Stimulated activated CD8-positive, alpha-beta memory T cell treated with anti-CD3 and anti-CD28 coated beads, Interleukin-7, amount 100 ng/mL, for 24 hours (primary cell): ENCODE measurements at regions not wholly inside any gene's neighbourhood (a gene's known extent, or its start where the extent isn't known, plus 50 kb on each side); places are given as distances from the start of the nearest gene placed in this dataset.
A peak's percentile ranks its signal among the peaks of the same experiment; 100 is the strongest.

Source experiments
- DNase-seq: peaks from one replicate; pipeline ENCODE4 v3.0.0-alpha.2; 2020; ENCODE audit warnings: low read depth

DNA sequence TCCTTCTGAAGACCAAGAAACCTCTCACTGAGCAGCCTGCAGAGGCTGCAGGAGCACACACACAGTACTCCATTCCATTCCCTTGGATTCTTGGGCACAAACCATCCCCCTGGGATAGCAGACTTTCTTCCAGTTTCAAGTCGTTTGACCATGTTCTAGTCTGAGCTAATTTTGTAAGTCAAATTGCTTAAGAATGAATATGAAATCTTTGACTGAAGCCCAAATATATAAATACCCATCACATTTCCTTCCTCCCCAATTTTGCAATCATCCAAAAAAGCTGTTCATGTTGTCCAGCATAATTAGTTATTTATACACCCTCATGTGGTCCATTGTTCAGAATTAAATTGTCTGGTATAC lies 231.2 kb upstream of the TPRG1 start:
- no peak for DNase-seq

DNA sequence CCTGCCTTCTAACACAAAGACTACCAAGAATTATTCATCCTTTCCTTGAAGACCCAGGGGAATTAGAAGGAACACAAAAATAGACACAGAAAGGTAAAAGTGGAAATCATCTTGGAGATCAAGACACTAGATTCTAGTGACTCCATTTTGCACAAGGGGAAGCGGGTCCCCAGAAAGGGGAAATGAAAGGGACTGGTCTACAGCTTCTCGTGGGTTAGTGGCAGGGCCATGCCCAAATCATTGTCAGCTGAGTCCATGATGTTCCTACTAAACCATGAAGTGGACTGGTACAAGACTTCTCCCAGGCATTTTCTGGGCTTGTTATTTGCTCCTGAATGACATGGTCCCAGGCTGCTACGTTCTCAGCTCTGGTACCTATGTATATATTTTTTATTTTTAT lies 230.7 kb upstream of the TPRG1 start:
- no peak for DNase-seq

- no peak for DNase-seq
Observed at GRCh38 chr3:188942191-188942590, 229.6 kb upstream of the TPRG1 start.

DNA sequence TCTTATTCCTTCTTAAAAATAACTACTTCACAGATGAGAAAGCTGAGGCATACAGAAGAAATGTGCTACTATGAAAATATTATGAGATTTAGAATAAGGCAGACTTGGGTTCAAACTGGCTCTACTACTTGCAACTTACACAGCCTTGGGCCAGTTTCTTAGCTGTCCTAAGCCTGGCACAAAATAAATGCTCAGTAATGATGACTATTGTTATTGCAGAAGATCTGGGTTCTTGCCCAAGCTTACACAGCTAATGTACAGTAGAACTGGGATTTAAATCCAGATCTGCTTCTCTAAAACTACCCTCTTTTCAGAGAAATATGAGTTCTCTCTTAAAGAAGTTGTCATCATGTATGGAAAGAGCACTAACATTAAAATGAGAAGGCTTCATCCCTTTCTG lies 228.2 kb upstream of the TPRG1 start:
- no peak for DNase-seq

- no peak for DNase-seq
Observed at GRCh38 chr3:188944108-188944507, 227.7 kb upstream of the TPRG1 start.

DNA sequence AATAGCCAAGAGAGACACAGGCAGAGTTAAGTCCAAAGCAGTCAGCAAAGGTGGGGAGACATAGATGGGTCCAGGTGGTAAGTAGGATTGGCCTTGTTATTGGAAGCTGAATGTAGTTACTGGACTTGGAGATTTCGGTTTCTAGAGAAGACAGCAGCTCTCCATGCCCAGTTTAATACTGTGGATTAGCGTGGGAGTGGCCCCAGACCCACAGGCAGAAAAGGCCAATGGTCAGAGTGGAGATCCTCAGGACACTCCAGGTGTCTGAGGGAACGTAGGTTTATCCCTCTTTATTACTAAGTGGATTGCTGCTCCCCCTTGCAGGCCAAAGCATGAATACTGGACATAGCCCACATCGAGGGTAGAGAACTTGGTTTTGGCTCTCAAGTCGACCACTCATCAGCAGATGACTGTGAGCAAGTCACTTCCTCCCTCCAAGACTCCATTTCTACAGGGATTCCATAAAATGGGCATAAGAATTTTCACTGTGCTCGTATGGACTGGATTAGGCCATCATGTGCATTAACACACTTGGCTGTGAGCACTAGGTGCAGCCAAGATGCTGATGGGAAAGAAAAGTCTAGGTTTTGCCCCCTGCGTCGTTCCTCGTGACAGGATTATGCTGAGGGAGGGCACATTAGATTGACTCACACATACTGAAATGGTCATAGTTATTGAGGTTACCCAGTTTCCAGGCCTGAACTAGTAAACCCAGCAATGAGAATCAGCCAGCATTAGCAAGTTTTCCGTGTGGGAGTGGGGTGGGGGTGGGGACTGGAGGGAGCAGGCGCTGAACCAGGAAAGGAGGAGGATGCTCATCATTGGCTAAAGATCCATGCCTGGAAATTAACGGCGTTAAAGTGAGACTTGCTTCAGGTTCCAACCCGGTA lies 225.2 kb upstream of the TPRG1 start:
- DNase-seq: no peak

- no peak for DNase-seq
Observed at GRCh38 chr3:188947401-188948280, 224.1 kb upstream of the TPRG1 start.

DNA sequence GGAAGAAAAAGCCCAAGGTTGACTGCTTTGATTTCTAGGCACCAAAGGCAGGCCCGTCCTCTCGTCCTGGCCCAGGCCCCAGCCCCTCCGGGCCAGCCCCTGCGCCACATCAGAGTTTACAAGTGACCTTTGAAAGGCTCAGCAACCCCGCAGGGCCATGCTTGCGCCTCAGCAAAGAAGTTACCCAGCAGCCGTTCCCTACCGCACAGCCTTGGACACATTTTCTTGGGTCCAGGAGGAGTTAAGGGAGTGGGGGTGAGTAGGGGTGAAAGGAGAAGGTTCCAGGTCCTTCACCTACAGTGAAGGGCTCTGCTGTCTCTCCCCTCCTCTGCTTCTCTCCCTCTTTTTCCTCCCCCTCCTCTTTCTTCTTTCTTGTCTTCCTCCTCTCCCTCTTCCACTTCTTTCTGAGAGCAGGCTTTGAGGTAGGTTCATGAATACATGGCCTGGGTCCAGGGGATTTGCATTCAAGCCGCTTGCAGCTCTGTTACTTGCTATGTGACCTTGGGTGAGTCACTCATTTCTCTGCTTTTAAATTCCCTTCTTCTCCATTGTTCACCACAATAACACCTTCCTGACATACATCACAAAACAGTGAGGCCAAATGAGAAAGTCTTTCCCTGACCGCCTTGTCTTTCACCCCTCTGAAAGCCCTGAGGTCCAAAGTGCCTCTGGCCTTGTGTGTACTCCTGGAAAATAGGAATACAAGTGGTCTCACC lies 223.3 kb upstream of the TPRG1 start:
- DNase-seq: no peak

- DNase-seq: no peak
Observed at GRCh38 chr3:188948997-188949389, 222.8 kb upstream of the TPRG1 start.

DNA sequence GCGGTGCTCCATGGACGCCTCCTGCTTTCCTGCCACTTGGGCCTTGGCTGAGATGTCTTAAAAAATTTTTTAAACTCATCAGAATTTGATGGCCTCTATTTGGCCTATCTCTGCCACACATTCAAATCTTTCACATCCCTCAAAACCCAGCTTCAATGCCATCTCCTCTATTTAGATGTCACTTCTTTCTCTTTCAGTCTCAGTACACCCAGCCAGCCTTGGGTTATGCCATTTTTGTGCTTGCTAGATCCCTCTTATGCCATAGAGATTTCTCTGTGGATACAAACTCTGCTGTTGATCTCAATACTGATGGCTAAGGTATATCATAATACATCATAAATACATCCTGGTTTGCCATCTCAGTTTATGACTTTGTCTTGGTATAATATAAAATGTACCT lies 222.3 kb upstream of the TPRG1 start:
- no peak for DNase-seq

DNA sequence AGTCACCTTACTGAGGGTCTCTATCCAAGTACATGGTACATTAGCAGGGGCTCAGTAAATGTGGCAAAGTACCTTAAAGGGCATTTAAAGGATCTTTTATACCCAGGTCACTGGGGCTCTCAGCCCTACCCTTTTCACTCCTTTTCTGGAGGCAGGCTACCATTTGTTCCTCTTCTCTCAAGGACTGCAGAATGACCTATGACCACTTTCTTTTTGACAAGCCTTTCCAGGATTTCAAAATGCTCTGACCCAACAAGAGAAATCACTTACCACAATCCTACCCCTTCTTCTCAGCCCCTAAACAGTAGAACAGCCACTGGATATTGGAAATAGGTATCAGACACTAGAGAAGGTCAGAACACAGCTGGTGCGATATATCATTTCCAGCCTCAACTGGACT lies 221.8 kb upstream of the TPRG1 start:
- DNase-seq: no peak

DNA sequence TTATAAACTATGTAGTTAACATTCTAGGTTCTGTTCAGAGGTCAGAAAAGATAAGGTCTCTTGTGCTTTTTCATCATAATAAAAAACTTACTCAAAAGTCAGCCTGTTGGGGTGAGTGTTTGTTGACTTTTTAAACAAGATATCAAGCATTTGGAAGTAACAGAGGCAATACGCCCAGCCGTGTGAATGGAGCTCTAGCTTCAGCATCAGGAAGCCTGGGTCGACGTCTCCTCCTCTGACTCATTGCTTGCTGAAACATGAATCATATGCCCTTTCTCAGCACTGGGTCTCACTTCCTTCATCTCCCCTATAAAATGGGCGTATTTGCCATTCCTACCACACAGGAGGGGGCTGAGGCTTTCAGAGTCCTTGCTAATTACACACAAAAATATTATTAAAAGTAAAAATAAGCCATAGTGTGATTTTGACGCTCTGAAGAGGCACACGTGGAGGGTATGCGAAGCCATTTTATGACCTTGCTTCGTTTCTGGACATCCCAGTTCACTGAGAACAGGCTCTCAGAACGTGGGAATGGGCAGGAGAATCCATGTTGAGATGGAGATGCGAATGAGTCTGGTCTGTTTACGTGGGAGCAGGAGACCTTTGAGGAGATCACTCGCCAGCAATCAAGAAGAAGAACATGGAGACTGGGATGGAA lies 220.8 kb upstream of the TPRG1 start:
- no peak for DNase-seq

DNA sequence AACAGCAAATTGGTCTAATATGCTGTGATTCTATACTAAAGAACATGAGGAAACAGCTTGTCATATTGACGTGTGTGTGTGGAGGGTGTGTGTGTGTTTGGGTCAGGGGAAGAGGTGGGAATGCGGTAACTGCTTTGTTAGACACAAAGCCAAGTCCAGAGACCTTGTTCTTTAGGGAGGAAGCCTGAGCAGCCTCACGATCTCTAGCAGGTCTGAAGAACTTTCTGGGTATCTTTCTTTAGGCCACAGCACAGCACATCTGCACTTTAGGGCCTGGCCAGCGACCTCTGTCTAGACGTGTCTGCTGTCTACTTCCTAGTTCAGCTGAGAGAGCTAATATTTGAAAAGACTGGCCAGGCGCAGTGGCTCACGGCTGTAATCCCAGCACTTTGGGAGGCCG lies 220.0 kb upstream of the TPRG1 start:
- no peak for DNase-seq

GRCh38 chr3:188954590-188955208 lies 217.1 kb upstream of the TPRG1 start:
- peak; percentile 61 for DNase-seq

- no peak for DNase-seq
Observed at GRCh38 chr3:188955919-188956318, 215.9 kb upstream of the TPRG1 start.

DNA sequence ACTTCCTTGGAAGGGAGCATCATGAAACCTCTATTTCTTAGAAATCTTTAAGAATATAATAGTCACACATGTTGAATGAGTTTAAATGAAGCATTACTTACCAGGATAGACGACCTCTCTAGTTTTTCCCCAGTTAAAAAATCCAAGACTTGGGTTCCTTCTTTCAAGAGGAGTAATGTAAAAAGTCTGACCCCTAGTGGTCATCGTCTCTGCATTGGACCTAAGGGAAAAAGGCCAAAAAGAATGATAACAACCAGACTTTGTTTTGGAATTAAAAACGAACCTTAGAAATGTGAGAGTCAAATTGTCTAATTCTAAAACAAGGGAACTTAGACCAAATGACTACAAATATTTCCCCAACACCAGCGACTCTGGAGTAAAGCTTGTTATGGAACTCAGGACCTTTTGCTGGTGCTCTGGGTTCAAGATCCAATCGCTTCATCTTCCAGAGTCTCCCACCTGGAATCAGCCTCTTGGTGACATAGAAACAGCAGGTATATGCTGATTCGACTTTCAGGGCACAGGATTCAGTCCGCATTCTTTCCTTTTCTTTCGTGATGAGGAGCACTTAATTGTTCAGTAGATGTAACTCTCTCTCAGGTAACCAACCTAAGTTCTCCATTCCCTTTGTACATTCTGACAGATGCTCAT lies 214.8 kb upstream of the TPRG1 start:
- DNase-seq: no peak

GRCh38 chr3:188959013-188959412 lies 212.8 kb upstream of the TPRG1 start:
- DNase-seq: no peak

DNA sequence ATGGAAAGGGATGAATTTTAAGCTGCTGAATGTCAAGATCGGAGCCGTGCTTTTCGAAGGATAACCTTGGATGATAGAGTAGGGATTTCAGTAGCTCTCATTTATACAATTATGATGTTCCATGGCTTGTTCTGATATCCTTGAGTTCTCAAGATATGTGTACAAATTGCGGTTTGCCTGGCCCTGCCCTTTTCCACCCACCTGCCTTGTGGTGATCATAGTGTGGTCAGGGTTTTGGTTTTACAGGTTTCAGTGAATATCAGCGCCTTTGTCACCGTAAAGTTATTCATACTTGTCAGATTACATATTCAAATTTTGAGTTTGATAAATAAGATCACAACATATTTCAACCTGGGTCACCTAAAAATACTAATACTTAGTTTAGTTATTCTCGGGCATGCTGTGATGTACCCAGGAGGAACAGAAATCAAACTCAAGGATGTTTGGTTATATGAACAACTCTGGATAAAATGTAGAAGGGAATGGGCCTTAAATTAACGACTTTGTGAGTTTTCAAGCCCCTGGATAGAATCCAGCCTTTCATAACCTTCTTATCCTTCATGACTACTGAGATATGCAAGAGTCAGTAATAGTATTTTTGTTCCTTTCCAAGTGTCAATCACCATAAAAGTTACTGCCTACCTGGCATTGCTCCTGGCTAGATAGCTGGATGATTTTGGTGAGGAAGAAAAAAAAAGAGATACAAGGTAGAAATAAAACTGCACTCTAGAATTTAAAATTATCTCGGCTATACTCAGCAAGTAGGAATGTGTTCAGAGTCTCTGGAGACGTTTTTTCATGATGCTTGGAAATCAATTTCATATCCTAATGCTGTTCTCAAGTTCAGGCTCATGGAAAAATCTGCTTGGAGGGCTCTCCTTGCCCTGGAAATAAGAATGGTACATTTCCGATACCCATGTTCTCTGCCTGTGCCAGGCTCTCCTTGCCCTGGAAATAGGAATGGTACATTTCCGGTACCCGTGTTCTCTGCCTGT lies 209.2 kb upstream of the TPRG1 start:
- no peak for DNase-seq

GRCh38 chr3:188964957-188965356 lies 206.8 kb upstream of the TPRG1 start:
- DNase-seq: no peak

DNA sequence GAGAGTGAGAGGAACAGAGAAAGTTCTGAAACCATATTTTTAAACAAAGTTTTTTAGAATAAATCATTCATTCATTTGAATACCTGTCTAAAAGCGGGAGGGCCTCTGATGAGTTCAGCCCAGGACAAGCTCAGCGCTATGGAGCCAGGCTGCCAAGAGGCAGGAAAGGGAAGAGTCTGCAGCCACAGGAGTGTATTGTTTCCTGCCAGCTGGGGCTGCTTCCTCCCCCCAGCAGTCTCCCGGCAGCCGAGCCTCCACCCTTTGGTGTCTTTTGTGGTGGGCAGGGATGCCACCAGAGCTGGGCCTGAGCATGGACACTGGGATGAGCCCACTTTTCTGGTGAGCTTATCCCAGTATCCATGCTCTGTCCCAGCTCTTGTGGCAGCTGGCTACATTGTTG lies 199.5 kb upstream of the TPRG1 start:
- DNase-seq: no peak
